KMS-11 (cell line): ENCODE measurements at regions not wholly inside any gene's neighbourhood (a gene's known extent, or its start where the extent isn't known, plus 50 kb on each side); places are given as distances from the start of the nearest gene placed in this dataset.

Experiments used
- H2AFZ ChIP-seq: fragments of 200-600 bp; sonication (generic); 2 replicates; pipeline ENCODE4 v1.6.1; 2016; ENCODE audit warnings: antibody characterized with exemption, mixed run types, low read depth
- H3K27ac ChIP-seq: fragments of 200-600 bp; sonication (generic); 2 replicates; pipeline ENCODE4 v1.6.1; 2016; ENCODE audit warnings: mild to moderate bottlenecking, mixed run types
- H3K27me3 ChIP-seq: fragments of 200-600 bp; sonication (generic); 2 replicates; pipeline ENCODE4 v1.6.1; 2017; ENCODE audit warnings: mild to moderate bottlenecking, low read depth, mixed run types, moderate library complexity; ENCODE audit not compliant: insufficient read depth
- H3K36me3 ChIP-seq: fragments of 200-600 bp; sonication (generic); 2 replicates; pipeline ENCODE4 v1.6.1; 2017; ENCODE audit warnings: mild to moderate bottlenecking, mixed run types; ENCODE audit not compliant: insufficient read depth
- H3K4me1 ChIP-seq: fragments of 200-600 bp; sonication (generic); 2 replicates; pipeline ENCODE4 v1.6.1; 2016; ENCODE audit warnings: mild to moderate bottlenecking, low read depth, mixed run types; ENCODE audit not compliant: poor library complexity, severe bottlenecking
- H3K4me2 ChIP-seq: fragments of 200-600 bp; sonication (generic); 2 replicates; pipeline ENCODE4 v1.7.0; 2016; ENCODE audit warnings: mild to moderate bottlenecking, mixed run types
- H3K4me3 ChIP-seq: fragments of 200-600 bp; sonication (generic); IDR thresholded peaks from 2 replicates; pipeline ENCODE4 v1.6.1; 2017; ENCODE audit warnings: low read depth, low read length, mixed read lengths; ENCODE audit not compliant: insufficient read depth
- H3K79me2 ChIP-seq: fragments of 200-600 bp; sonication (generic); 2 replicates; pipeline ENCODE4 v1.6.1; 2016; ENCODE audit warnings: low read depth, mixed run types; ENCODE audit not compliant: insufficient read depth
- H3K9ac ChIP-seq: fragments of 200-600 bp; sonication (generic); 2 replicates; pipeline ENCODE4 v1.6.1; 2016; ENCODE audit warnings: mild to moderate bottlenecking, mixed run types
- H4K20me1 ChIP-seq: fragments of 200-600 bp; sonication (generic); 2 replicates; pipeline ENCODE4 v1.6.1; 2016; ENCODE audit warnings: mild to moderate bottlenecking, mixed run types; ENCODE audit not compliant: insufficient read depth
- TF ChIP-seq, protein P1 (sequence below): fragments of 200-600 bp; sonication (generic); conservative IDR thresholded peaks from 2 replicates; pipeline ENCODE4 v1.6.1; 2017; ENCODE audit warnings: low read depth, mild to moderate bottlenecking, antibody characterized with exemption, low read length, moderate library complexity, mixed read lengths

GRCh38 chrX:155715141-155715540, 102.4 kb upstream of the TMLHE start:
- Histone ChIP-seq H3K79me2 (peaks cover 7% of the 10 kb centered on the region; the same call in 1 of the 2 replicates), H3K9ac (no peak overlapping the region), H3K27ac (no peak overlapping the region), H4K20me1 (no peaks in the 10 kb centered on the region), H3K27me3 (no peaks in the 10 kb centered on the region), H3K4me3 (no peak overlapping the region), H3K4me1 (peaks cover 20% of the 10 kb centered on the region), H3K4me2 (no peak overlapping the region), H2AFZ (no peak overlapping the region), H3K36me3 (no peaks in the 10 kb centered on the region)
- TF ChIP-seq, protein P1, sequence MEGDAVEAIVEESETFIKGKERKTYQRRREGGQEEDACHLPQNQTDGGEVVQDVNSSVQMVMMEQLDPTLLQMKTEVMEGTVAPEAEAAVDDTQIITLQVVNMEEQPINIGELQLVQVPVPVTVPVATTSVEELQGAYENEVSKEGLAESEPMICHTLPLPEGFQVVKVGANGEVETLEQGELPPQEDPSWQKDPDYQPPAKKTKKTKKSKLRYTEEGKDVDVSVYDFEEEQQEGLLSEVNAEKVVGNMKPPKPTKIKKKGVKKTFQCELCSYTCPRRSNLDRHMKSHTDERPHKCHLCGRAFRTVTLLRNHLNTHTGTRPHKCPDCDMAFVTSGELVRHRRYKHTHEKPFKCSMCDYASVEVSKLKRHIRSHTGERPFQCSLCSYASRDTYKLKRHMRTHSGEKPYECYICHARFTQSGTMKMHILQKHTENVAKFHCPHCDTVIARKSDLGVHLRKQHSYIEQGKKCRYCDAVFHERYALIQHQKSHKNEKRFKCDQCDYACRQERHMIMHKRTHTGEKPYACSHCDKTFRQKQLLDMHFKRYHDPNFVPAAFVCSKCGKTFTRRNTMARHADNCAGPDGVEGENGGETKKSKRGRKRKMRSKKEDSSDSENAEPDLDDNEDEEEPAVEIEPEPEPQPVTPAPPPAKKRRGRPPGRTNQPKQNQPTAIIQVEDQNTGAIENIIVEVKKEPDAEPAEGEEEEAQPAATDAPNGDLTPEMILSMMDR, result no peak

DNA sequence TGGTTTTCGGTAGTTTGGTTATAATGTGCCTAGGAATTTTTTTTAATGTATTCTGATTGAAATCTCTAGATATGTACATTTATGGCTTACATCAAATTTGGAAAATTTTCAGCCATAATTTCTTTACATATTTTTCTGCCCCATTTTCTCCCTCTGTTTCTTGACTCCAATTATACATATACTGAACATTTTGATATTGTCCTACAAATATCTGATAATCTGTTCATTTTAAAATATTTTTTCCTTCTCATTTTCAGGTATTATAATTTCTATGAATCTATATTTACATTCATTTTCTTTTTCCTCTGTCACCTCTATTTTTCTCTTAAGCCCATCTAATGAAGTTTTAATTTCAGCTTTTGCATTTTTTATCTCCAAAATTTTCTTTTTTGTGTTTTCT, 82.7 kb upstream of the TMLHE start:
- Histone ChIP-seq H3K4me2 (no peak overlapping the region), H4K20me1 (no peaks in the 10 kb centered on the region), H3K36me3 (no peaks in the 10 kb centered on the region), H3K4me3 (no peak overlapping the region), H3K4me1 (no peaks in the 10 kb centered on the region), H3K9ac (no peak overlapping the region), H2AFZ (no peak overlapping the region), H3K79me2 (no peaks in the 10 kb centered on the region), H3K27ac (no peak overlapping the region), H3K27me3 (no peaks in the 10 kb centered on the region)
- TF ChIP-seq, protein P1, result no peak

GRCh38 chrX:155694649-155695048, 81.9 kb upstream of the TMLHE start:
- Histone ChIP-seq H3K79me2 (no peaks in the 10 kb centered on the region), H3K27me3 (no peaks in the 10 kb centered on the region), H3K4me2 (no peak overlapping the region), H3K27ac (no peak overlapping the region), H2AFZ (no peak overlapping the region), H4K20me1 (no peaks in the 10 kb centered on the region), H3K4me3 (no peak overlapping the region), H3K4me1 (no peaks in the 10 kb centered on the region), H3K36me3 (no peaks in the 10 kb centered on the region), H3K9ac (no peak overlapping the region)
- TF ChIP-seq, protein P1, result no peak

DNA sequence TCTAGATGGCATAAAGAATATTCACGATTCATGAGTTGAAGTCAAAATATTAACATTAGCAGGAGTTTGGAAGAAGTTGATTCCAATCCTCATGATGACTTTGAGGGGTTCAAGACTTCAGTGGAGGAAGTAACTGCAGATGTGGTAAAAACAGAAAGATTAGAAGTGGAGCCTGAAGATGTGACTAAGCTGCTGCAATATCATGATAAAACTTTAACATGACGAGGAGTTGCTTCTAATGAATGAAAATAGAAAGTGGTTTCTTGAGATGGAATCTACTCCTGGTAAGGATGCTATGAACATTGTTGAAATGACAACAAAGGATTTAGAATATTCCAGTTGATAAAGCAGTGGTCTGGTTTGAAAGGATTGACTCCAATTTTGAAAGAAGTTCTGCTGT, 70.1 kb upstream of the TMLHE start:
- Histone ChIP-seq H3K36me3 (no peaks in the 10 kb centered on the region), H3K9ac (no peak overlapping the region), H3K27me3 (no peaks in the 10 kb centered on the region), H3K4me3 (no peak overlapping the region), H4K20me1 (no peaks in the 10 kb centered on the region), H3K79me2 (no peaks in the 10 kb centered on the region), H2AFZ (no peak overlapping the region), H3K4me2 (no peak overlapping the region), H3K4me1 (no peaks in the 10 kb centered on the region), H3K27ac (no peak overlapping the region)
- TF ChIP-seq, protein P1, result no peak
